HS-5 (cell line): ENCODE measurements at regions not wholly inside any gene's neighbourhood (a gene's known extent, or its start where the extent isn't known, plus 50 kb on each side); places are given as distances from the start of the nearest gene placed in this dataset.
"Not testable (repeated sequence)": the region's sequence is repeated elsewhere in the genome, so short reads cannot be mapped to it uniquely, and the experiment has no call there.

Source experiments
- DNase-seq: peaks from one replicate; pipeline ENCODE4 v3.0.0-alpha.2; 2012; ENCODE audit warnings: low read depth

- DNase-seq: no peak
Observed at GRCh38 chr3:28033059-28033784, 208.2 kb upstream of the CMC1 start.

GRCh38 chr3:28036599-28037575 lies 204.5 kb upstream of the CMC1 start:
- DNase-seq: no peak

- DNase-seq: no peak
Observed at GRCh38 chr3:28039234-28039633, 202.2 kb upstream of the CMC1 start.

- no peak for DNase-seq
Observed at GRCh38 chr3:28039829-28040228, 201.6 kb upstream of the CMC1 start.

- DNase-seq: no peak
Observed at GRCh38 chr3:28042095-28042635, 199.3 kb upstream of the CMC1 start.

GRCh38 chr3:28042707-28043106 lies 198.7 kb upstream of the CMC1 start:
- no peak for DNase-seq

GRCh38 chr3:28050120-28050519 lies 191.3 kb upstream of the CMC1 start:
- no peak for DNase-seq

GRCh38 chr3:28050885-28051284 lies 190.5 kb upstream of the CMC1 start:
- peak; percentile 93 for DNase-seq

GRCh38 chr3:28053759-28054158 lies 187.7 kb upstream of the CMC1 start:
- DNase-seq: peak; percentile 81

GRCh38 chr3:28056806-28057205 lies 184.6 kb upstream of the CMC1 start:
- DNase-seq: no peak

GRCh38 chr3:28057539-28057938 lies 183.9 kb upstream of the CMC1 start:
- DNase-seq: no peak

GRCh38 chr3:28059199-28059598 lies 182.2 kb upstream of the CMC1 start:
- DNase-seq: not testable (repeated sequence)

GRCh38 chr3:28066020-28066419 lies 175.4 kb upstream of the CMC1 start:
- no peak for DNase-seq

GRCh38 chr3:28067014-28067413 lies 174.4 kb upstream of the CMC1 start:
- DNase-seq: no peak

GRCh38 chr3:28068342-28068741 lies 173.1 kb upstream of the CMC1 start:
- no peak for DNase-seq

- DNase-seq: no peak
Observed at GRCh38 chr3:28069438-28069837, 172.0 kb upstream of the CMC1 start.

GRCh38 chr3:28076246-28076645 lies 165.2 kb upstream of the CMC1 start:
- no peak for DNase-seq

GRCh38 chr3:28077572-28077971 lies 163.8 kb upstream of the CMC1 start:
- DNase-seq: no peak

- no peak for DNase-seq
Observed at GRCh38 chr3:28078536-28078935, 162.9 kb upstream of the CMC1 start.

GRCh38 chr3:28080716-28081115 lies 160.7 kb upstream of the CMC1 start:
- no peak for DNase-seq

- DNase-seq: no peak
Observed at GRCh38 chr3:28081533-28081947, 159.9 kb upstream of the CMC1 start.

GRCh38 chr3:28087591-28087990 lies 153.8 kb upstream of the CMC1 start:
- DNase-seq: no peak
